Stimulated activated naive CD8-positive, alpha-beta T cell treated with anti-CD3 and anti-CD28 coated beads, Interleukin-15, Interleukin-2, amounts not matched to agents 100 U/mL and 50 U/mL, for 24 hours (primary cell): ENCODE measurements at regions not wholly inside any gene's neighbourhood (a gene's known extent, or its start where the extent isn't known, plus 50 kb on each side); places are given as distances from the start of the nearest gene placed in this dataset.
"Not testable (repeated sequence)": the region's sequence is repeated elsewhere in the genome, so short reads cannot be mapped to it uniquely, and the experiment has no call there.

Experiments
- ATAC-seq: fragments of 150-1000 bp; cut with Tn5 transposase; one replicate; pipeline ENCODE4 v1.10.0; 2021
- DNase-seq: peaks from one replicate; pipeline ENCODE4 v3.0.0; 2021

- no peak for ATAC-seq
Observed at GRCh38 chr20:55528482-55528881, 476.8 kb downstream of the CBLN4 start.

GRCh38 chr20:55522296-55522815 is 483.0 kb downstream of the CBLN4 start:
- ATAC-seq, result no peak

More at GRCh38 chr20:55528482-55528881, 476.8 kb downstream of the CBLN4 start:
- DNase-seq, result no peak

GRCh38 chr20:55517584-55517983 is 487.7 kb downstream of the CBLN4 start:
- not testable (repeated sequence) for ATAC-seq, DNase-seq

More at GRCh38 chr20:55522296-55522815, 483.0 kb downstream of the CBLN4 start:
- no peak for DNase-seq

- no peak for ATAC-seq
- no peak for DNase-seq
Observed at GRCh38 chr20:55515832-55516231, 489.5 kb downstream of the CBLN4 start.

- ATAC-seq, result no peak
Observed at GRCh38 chr20:55514531-55514930, 490.8 kb downstream of the CBLN4 start.

GRCh38 chr20:55513954-55514353 is 491.4 kb downstream of the CBLN4 start:
- ATAC-seq, result no peak
- DNase-seq, result no peak

More at GRCh38 chr20:55514531-55514930, 490.8 kb downstream of the CBLN4 start:
- DNase-seq, result no peak

GRCh38 chr20:55500130-55500529 is 505.2 kb downstream of the CBLN4 start:
- no peak for ATAC-seq
- no peak for DNase-seq

GRCh38 chr20:55488593-55488992 is 516.7 kb downstream of the CBLN4 start:
- DNase-seq (no peak), ATAC-seq (no peak)

GRCh38 chr20:55478724-55479450 is 526.4 kb downstream of the CBLN4 start:
- DNase-seq, result no peak
- no peak for ATAC-seq

GRCh38 chr20:55472704-55473103 is 532.6 kb downstream of the CBLN4 start:
- no peak for DNase-seq
- ATAC-seq, result no peak

- DNase-seq (no peak), ATAC-seq (no peak)
Observed at GRCh38 chr20:55471052-55472006, 534.0 kb downstream of the CBLN4 start.

- no peak for DNase-seq
Observed at GRCh38 chr20:55469074-55469473, 536.2 kb downstream of the CBLN4 start.

GRCh38 chr20:55461519-55461918 is 543.8 kb downstream of the CBLN4 start:
- no peak for DNase-seq
- no peak for ATAC-seq

More at GRCh38 chr20:55469074-55469473, 536.2 kb downstream of the CBLN4 start:
- ATAC-seq, result no peak

- no peak for DNase-seq
- ATAC-seq, result no peak
Observed at GRCh38 chr20:55456316-55456940, 548.9 kb downstream of the CBLN4 start.

- ATAC-seq, result no peak
- DNase-seq, result no peak
Observed at GRCh38 chr20:55449091-55449490, 556.2 kb downstream of the CBLN4 start.

GRCh38 chr20:55446301-55446700 is 559.0 kb downstream of the CBLN4 start:
- ATAC-seq, result no peak
- DNase-seq, result no peak

GRCh38 chr20:55439070-55439469 is 566.2 kb downstream of the CBLN4 start:
- no peak for DNase-seq
- ATAC-seq, result no peak

- ATAC-seq (no peak), DNase-seq (no peak)
Observed at GRCh38 chr20:55437798-55438415, 567.4 kb downstream of the CBLN4 start.

- no peak for ATAC-seq
- DNase-seq, result no peak
Observed at GRCh38 chr20:55424968-55425367, 580.4 kb downstream of the CBLN4 start.

GRCh38 chr20:55424476-55424875 is 580.8 kb downstream of the CBLN4 start:
- DNase-seq (no peak), ATAC-seq (no peak)

GRCh38 chr20:55417836-55418235 is 587.5 kb downstream of the CBLN4 start:
- DNase-seq (no peak), ATAC-seq (no peak)
